Mucosa of descending colon (tissue), 3 donors: ENCODE measurements at regions not wholly inside any gene's neighbourhood (a gene's known extent, or its start where the extent isn't known, plus 50 kb on each side); places are given as distances from the start of the nearest gene placed in this dataset.

Experiments
- ATAC-seq: fragments of 200-7000 bp; cut with Tn5 transposase; one replicate; pipeline ENCODE4 v1.9.1; 2020; ENCODE audit warnings: mild to moderate bottlenecking, moderate library complexity
- DNase-seq, 3 donors: peaks; one replicate each; pipeline ENCODE4 v3.0.0-alpha.2; 2020
- H3K36me3 ChIP-seq: fragments of 200-600 bp; one replicate; pipeline ENCODE4 v1.8.0; 2021; ENCODE audit warnings: low read depth, mild to moderate bottlenecking
- H3K4me1 ChIP-seq: fragments of 200-600 bp; one replicate; pipeline ENCODE4 v1.8.0; 2021; ENCODE audit warnings: low read depth, mild to moderate bottlenecking
- H3K4me3 ChIP-seq: fragments of 200-600 bp; one replicate; pipeline ENCODE4 v1.8.0; 2021; ENCODE audit warnings: mild to moderate bottlenecking
- H3K9me3 ChIP-seq: fragments of 200-600 bp; one replicate; pipeline ENCODE4 v1.8.0; 2021; ENCODE audit warnings: mild to moderate bottlenecking
- CTCF ChIP-seq: fragments of 200-600 bp; IDR thresholded peaks from one replicate; pipeline ENCODE4 v1.8.0; 2022; ENCODE audit warnings: antibody characterized with exemption, mild to moderate bottlenecking
- intact Hi-C, 2 donors: fragments of 100-400 bp; cut with DNase I in 1 of 2; cut with micrococcal nuclease in 1 of 2; formaldehyde crosslinking; loops; one replicate each; pipeline versions ENCODE4 v1.11.0 to v1.11.1; 2022; cut with DNase I, micrococcal nuclease
- donor health status: DM: no; HTN: no; CAD: no; lungs with moderate emphysema.
- donor health status: DM: no; HTN: no; CAD: no.
- donor health status: DM: no; HTN: yes; CAD: no.

GRCh38 chr14:61120576-61120975 is 139.5 kb downstream of the SLC38A6 start:
- TF ChIP-seq CTCF, result no peak
- DNase-seq (no peak), ATAC-seq (no peak)
- H3K9me3 ChIP-seq, result peaks cover 2% of the 10 kb centered on the region
- no peaks in the 10 kb centered on the region for H3K4me1 ChIP-seq
- H3K36me3 ChIP-seq, result no peaks in the 10 kb centered on the region
- intact Hi-C loops, result no loop called here
- no peak overlapping the region for H3K4me3 ChIP-seq

- H3K36me3 ChIP-seq, result no peaks in the 10 kb centered on the region
- TF ChIP-seq CTCF, result no peak
- DNase-seq, result no peak
- no peak overlapping the region for H3K4me3 ChIP-seq
- no peak for ATAC-seq
- intact Hi-C loops, result no loop called here
- peaks cover 14% of the 10 kb centered on the region for H3K9me3 ChIP-seq
- no peaks in the 10 kb centered on the region for H3K4me1 ChIP-seq
Observed at GRCh38 chr14:61119006-61119405, 138.0 kb downstream of the SLC38A6 start.

GRCh38 chr14:61116369-61116768 is 135.3 kb downstream of the SLC38A6 start:
- peaks cover 18% of the 10 kb centered on the region for H3K9me3 ChIP-seq
- H3K4me1 ChIP-seq, result no peaks in the 10 kb centered on the region
- intact Hi-C loops, result no loop called here
- ATAC-seq, result no peak
- H3K4me3 ChIP-seq, result no peak overlapping the region
- no peak for DNase-seq
- no peaks in the 10 kb centered on the region for H3K36me3 ChIP-seq
- TF ChIP-seq CTCF, result no peak

- TF ChIP-seq CTCF, result no peak
- Histone ChIP-seq H3K36me3 (no peaks in the 10 kb centered on the region), H3K9me3 (peaks cover 18% of the 10 kb centered on the region), H3K4me3 (no peak overlapping the region), H3K4me1 (no peaks in the 10 kb centered on the region)
- intact Hi-C loops, result no loop called here
- DNase-seq (no peak), ATAC-seq (no peak)
Observed at GRCh38 chr14:61113561-61114225, 132.6 kb downstream of the SLC38A6 start.

- ATAC-seq, result no peak
- Histone ChIP-seq H3K4me1 (no peaks in the 10 kb centered on the region), H3K9me3 (peaks cover 18% of the 10 kb centered on the region), H3K4me3 (no peak overlapping the region), H3K36me3 (no peaks in the 10 kb centered on the region)
- no peak for TF ChIP-seq CTCF
- intact Hi-C loops, result no loop called here
- no peak for DNase-seq
Observed at GRCh38 chr14:61112506-61112905, 131.5 kb downstream of the SLC38A6 start.

- Histone ChIP-seq H3K9me3 (peaks cover 18% of the 10 kb centered on the region), H3K4me3 (no peak overlapping the region), H3K4me1 (no peaks in the 10 kb centered on the region), H3K36me3 (no peaks in the 10 kb centered on the region)
- no peak for ATAC-seq
- no peak for TF ChIP-seq CTCF
- intact Hi-C loops, result no loop called here
- DNase-seq, result no peak
Observed at GRCh38 chr14:61111731-61112130, 130.7 kb downstream of the SLC38A6 start.
